ENCODE measurements at regions not wholly inside any gene's neighbourhood (a gene's known extent, or its start where the extent isn't known, plus 50 kb on each side); places are given as distances from the start of the nearest gene placed in this dataset.

- no peaks in the 10 kb centered on the region for H3K4me1 ChIP-seq (ENCODE audit: control insufficient read depth, insufficient read depth, low read length)
- no peak overlapping the region for H3K27ac ChIP-seq (ENCODE audit: low read length)
- WGBS (ENCODE audit: insufficient coverage, low lambda C conversion rate): 100% methylated on average over 2 of the region's 9 CpGs
- peaks cover 2% of the 10 kb centered on the region for H3K9me3 ChIP-seq (ENCODE audit: control insufficient read depth, low read depth, low read length)
- no peak overlapping the region for H3K4me3 ChIP-seq (ENCODE audit: low read length)
- no peak for DNase-seq
- no peaks in the 10 kb centered on the region for H3K36me3 ChIP-seq (ENCODE audit: control insufficient read depth, insufficient read depth, low read length)
- H3K27me3 ChIP-seq (ENCODE audit: control insufficient read depth, insufficient read depth, low read length): no peaks in the 10 kb centered on the region
These were observed 1088.3 kb upstream of the SEL1L start for GRCh38 chr14:82621881-82622450.

DNA sequence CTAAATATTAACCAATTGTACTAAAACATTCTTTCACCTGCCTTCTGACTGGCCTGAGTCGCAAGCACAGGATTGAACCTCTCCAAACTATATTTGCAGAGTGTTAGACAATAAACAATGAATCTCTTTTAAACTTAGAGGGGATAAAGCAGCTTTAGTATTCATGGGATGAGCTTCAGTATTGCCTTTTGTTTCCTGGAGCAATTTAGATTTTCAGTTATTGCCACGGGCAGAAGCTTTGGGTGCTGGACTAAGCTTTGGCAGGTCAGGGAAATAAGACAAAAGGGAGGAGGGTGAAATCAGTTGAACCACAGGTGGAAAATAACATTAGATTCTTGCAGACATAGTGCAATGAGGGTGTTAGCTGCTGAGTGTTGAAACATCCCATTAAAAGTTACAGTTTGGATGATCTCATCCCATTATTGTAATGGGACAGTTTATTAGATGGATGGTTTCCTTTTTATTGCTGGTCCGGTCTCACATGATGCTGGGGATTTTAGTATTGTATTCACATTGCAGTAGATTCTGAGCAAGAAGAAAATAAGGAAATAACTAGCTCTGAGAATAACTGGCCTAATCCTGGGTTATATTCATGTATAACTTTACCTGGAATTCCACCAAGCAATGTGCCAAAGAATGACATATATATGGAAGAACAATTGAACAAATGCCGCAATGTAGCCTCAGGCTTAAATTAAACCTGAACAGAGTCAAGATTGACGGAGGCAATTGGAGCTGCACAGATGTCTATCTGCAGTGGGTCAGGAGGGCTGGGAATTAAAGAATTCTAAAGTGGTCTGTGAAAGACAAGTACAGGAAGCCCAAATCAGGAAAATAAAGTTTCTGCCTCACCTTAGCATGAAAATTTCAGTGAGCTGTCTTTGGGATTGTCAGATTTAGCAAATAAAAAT, 1092.8 kb upstream of the SEL1L start:
- Histone ChIP-seq H3K36me3 (ENCODE audit: control insufficient read depth, insufficient read depth, low read length) (no peaks in the 10 kb centered on the region), H3K9me3 (ENCODE audit: control insufficient read depth, low read depth, low read length) (peaks cover 2% of the 10 kb centered on the region), H3K27ac (ENCODE audit: low read length) (no peak overlapping the region), H3K4me1 (ENCODE audit: control insufficient read depth, insufficient read depth, low read length) (no peaks in the 10 kb centered on the region), H3K4me3 (ENCODE audit: low read length) (no peak overlapping the region), H3K27me3 (ENCODE audit: control insufficient read depth, insufficient read depth, low read length) (no peaks in the 10 kb centered on the region)
- WGBS (ENCODE audit: insufficient coverage, low lambda C conversion rate): 100% methylated on average over 1 of the region's 5 CpGs
- no peak for DNase-seq

DNA sequence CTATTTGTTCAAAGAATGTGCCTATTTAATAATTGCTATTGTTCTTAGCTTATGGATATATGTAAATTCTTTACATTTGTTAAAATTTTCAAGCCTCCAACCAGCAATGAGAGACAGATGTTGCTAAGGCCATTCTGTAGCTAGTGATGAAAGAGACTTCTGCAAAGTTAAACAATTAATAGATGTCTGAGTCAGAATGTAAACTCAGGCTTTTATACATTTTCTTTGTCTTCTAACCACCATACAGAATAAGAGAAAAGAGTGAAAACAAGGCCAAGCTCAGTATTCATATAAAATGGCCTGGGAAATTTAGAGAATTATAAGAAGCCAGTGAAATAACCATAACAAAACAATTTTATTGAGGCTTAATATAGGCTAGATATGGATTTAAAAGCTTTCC, 1102.3 kb upstream of the SEL1L start:
- no peaks in the 10 kb centered on the region for H3K36me3 ChIP-seq (ENCODE audit: control insufficient read depth, insufficient read depth, low read length)
- no peaks in the 10 kb centered on the region for H3K27me3 ChIP-seq (ENCODE audit: control insufficient read depth, insufficient read depth, low read length)
- H3K4me3 ChIP-seq (ENCODE audit: low read length): no peak overlapping the region
- H3K27ac ChIP-seq (ENCODE audit: low read length): no peak overlapping the region
- no peak for DNase-seq
- no peaks in the 10 kb centered on the region for H3K9me3 ChIP-seq (ENCODE audit: control insufficient read depth, low read depth, low read length)
- no peaks in the 10 kb centered on the region for H3K4me1 ChIP-seq (ENCODE audit: control insufficient read depth, insufficient read depth, low read length)

DNA sequence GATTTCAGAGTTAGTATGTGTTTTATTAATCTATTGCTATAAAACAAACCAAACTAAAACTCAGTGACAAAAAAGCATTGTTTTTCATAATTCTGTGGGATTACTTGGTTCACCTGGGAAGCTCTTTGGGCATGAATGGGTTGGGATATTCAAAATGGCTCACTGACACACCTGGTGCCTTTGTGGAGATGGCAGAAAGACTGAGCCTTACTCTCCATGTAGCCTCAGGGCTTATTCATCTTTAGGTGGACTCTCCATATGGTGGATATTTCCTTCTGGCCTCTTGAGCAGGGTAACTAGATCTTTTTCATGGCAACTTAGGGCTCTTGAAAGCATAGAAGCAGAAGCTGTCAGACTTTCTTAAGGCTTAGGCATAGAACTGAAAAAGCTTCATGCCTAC, 1102.8 kb upstream of the SEL1L start:
- H3K9me3 ChIP-seq (ENCODE audit: control insufficient read depth, low read depth, low read length): no peaks in the 10 kb centered on the region
- H3K4me1 ChIP-seq (ENCODE audit: control insufficient read depth, insufficient read depth, low read length): no peaks in the 10 kb centered on the region
- H3K27ac ChIP-seq (ENCODE audit: low read length): no peak overlapping the region
- H3K27me3 ChIP-seq (ENCODE audit: control insufficient read depth, insufficient read depth, low read length): no peaks in the 10 kb centered on the region
- DNase-seq: no peak
- H3K36me3 ChIP-seq (ENCODE audit: control insufficient read depth, insufficient read depth, low read length): no peaks in the 10 kb centered on the region
- H3K4me3 ChIP-seq (ENCODE audit: low read length): no peak overlapping the region

- WGBS (ENCODE audit: insufficient coverage, low lambda C conversion rate): no CpG with 5 or more reads among the region's 1 CpG
- H3K4me3 ChIP-seq (ENCODE audit: low read length): no peak overlapping the region
- no peak overlapping the region for H3K27ac ChIP-seq (ENCODE audit: low read length)
- H3K27me3 ChIP-seq (ENCODE audit: control insufficient read depth, insufficient read depth, low read length): no peaks in the 10 kb centered on the region
- no peaks in the 10 kb centered on the region for H3K9me3 ChIP-seq (ENCODE audit: control insufficient read depth, low read depth, low read length)
- H3K36me3 ChIP-seq (ENCODE audit: control insufficient read depth, insufficient read depth, low read length): no peaks in the 10 kb centered on the region
- no peaks in the 10 kb centered on the region for H3K4me1 ChIP-seq (ENCODE audit: control insufficient read depth, insufficient read depth, low read length)
- no peak for DNase-seq
These were observed 1107.4 kb upstream of the SEL1L start for GRCh38 chr14:82641050-82641540.

DNA sequence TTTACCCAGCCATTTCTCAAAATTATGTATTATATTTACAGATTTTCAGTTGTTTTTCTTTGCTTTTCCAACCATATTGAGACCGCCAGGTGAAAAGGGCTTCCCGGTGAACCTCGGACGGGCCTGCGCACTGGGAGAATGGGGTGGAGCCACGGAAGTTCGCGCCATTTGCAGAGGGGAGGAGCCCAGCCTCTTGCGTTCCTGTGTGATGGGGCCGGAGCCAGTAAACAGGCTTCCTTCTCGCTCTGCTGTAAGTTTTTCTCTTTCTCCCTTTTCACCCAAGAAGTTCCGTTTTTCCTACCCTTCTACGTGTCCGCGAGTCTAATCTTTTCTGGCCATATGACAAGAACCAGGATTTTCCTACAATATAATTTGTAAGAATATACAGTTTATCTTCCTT, 1108.8 kb upstream of the SEL1L start:
- Histone ChIP-seq H3K9me3 (ENCODE audit: control insufficient read depth, low read depth, low read length) (no peaks in the 10 kb centered on the region), H3K4me3 (ENCODE audit: low read length) (peak overlapping the region; percentile 42), H3K27me3 (ENCODE audit: control insufficient read depth, insufficient read depth, low read length) (no peaks in the 10 kb centered on the region), H3K27ac (ENCODE audit: low read length) (no peak overlapping the region), H3K36me3 (ENCODE audit: control insufficient read depth, insufficient read depth, low read length) (no peaks in the 10 kb centered on the region), H3K4me1 (ENCODE audit: control insufficient read depth, insufficient read depth, low read length) (no peaks in the 10 kb centered on the region)
- WGBS (ENCODE audit: insufficient coverage, low lambda C conversion rate): 86% methylated on average over 6 of the region's 15 CpGs
- peak; percentile 11 to 46 for DNase-seq

DNA sequence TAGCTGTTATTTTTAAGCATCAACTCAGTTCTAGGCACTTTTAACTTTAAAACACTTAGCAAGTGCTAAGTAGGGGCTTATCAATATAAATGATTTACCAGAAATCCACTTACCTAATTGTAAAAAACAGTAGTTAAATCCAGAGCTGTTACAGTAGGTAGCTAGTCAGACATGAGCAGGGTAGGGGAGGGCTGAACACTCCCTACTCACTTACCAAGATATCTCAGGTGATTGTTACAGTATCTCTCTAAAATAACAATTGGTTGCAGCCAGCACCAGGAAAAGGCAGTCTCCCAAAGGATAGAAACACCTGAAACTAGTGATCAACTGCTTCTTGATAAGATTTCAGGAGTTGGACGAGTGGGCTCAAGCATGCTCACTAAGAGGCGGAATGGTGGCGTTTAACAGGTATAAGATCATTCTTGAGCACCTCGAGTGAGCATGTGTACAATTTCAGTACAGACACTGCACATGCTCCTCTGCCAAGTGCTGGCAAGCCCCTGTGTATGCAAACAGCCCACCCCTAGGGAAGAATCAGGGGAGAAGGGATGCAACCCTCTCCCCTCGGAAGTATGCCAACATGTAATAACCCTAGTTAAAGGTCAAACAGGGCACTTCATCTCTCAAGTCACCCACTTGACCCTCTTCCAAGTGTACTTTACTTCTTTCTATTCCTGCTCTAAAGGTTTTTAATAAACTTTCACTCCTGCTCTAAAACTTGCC, 1113.6 kb upstream of the SEL1L start:
- Histone ChIP-seq H3K27ac (ENCODE audit: low read length) (no peak overlapping the region), H3K9me3 (ENCODE audit: control insufficient read depth, low read depth, low read length) (no peaks in the 10 kb centered on the region), H3K4me1 (ENCODE audit: control insufficient read depth, insufficient read depth, low read length) (no peaks in the 10 kb centered on the region), H3K36me3 (ENCODE audit: control insufficient read depth, insufficient read depth, low read length) (no peaks in the 10 kb centered on the region), H3K27me3 (ENCODE audit: control insufficient read depth, insufficient read depth, low read length) (no peaks in the 10 kb centered on the region), H3K4me3 (ENCODE audit: low read length) (no peak overlapping the region)
- DNase-seq: no peak
- no CpG with 5 or more reads among the region's 5 CpGs for WGBS (ENCODE audit: insufficient coverage, low lambda C conversion rate)

DNA sequence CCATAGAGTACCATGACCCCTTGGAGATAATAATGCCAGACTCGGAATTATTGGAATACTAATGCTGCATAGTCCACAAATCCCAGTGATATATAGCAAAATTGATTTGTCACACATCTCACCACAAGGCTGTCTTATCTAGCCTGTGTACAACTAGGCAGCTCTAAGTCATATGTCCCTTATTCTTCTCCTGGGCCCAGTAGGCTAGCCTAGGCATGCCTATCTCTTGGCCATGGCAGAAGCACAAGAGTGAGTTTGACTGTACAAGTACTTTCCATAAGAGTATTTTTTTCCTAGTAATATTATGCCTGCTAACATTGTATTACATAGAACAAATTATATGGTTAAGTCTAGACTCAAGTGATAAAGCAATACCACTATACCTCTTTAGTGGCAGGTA, 1122.1 kb upstream of the SEL1L start:
- no peaks in the 10 kb centered on the region for H3K9me3 ChIP-seq (ENCODE audit: control insufficient read depth, low read depth, low read length)
- H3K4me1 ChIP-seq (ENCODE audit: control insufficient read depth, insufficient read depth, low read length): no peaks in the 10 kb centered on the region
- no peak overlapping the region for H3K4me3 ChIP-seq (ENCODE audit: low read length)
- no CpG with 5 or more reads among the region's 1 CpG for WGBS (ENCODE audit: insufficient coverage, low lambda C conversion rate)
- H3K27ac ChIP-seq (ENCODE audit: low read length): no peak overlapping the region
- H3K27me3 ChIP-seq (ENCODE audit: control insufficient read depth, insufficient read depth, low read length): no peaks in the 10 kb centered on the region
- no peak for DNase-seq
- H3K36me3 ChIP-seq (ENCODE audit: control insufficient read depth, insufficient read depth, low read length): no peaks in the 10 kb centered on the region

DNA sequence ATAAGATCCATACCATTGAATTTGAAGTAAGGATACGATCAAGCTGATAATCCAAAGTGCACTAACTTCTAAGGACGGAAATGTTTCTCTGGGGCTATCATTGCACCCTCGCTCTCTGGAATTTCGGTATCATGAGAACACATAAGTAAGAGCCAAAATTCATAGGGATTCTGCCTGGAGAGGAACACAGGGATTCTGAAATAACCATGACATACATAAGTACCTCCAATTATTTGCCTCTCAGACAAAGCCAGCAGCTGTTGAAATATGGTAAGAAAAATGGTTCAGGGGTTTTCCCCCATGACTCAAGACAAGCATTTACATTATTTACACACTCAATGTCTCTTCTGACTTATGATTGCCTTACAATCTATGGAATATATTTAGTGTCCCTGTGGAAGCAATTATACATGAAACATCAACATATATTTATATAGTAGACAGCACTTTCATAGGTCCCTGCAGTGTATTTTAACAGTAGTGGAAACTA, 1123.6 kb upstream of the SEL1L start:
- Histone ChIP-seq H3K27me3 (ENCODE audit: control insufficient read depth, insufficient read depth, low read length) (no peaks in the 10 kb centered on the region), H3K9me3 (ENCODE audit: control insufficient read depth, low read depth, low read length) (no peaks in the 10 kb centered on the region), H3K4me3 (ENCODE audit: low read length) (no peak overlapping the region), H3K36me3 (ENCODE audit: control insufficient read depth, insufficient read depth, low read length) (no peaks in the 10 kb centered on the region), H3K27ac (ENCODE audit: low read length) (no peak overlapping the region), H3K4me1 (ENCODE audit: control insufficient read depth, insufficient read depth, low read length) (no peaks in the 10 kb centered on the region)
- no CpG with 5 or more reads among the region's 4 CpGs for WGBS (ENCODE audit: insufficient coverage, low lambda C conversion rate)
- no peak for DNase-seq

DNA sequence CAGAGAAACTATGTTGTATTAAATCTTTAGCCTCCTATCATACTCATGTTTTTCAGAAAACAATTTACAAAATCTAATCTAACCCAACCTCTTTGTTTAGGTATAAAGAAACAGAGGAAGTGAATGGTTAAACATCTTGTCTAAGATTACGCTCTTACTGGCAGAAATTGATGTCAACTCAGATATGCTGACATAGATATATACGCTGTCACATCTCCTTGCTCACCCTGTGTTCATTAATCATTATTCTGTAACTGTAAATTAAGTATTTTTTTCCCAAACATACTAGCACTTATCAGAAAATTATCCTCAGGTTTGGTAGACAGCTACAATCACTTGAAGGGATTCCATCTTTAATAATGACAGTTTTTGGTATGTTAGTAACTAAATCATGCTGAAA, 1127.6 kb upstream of the SEL1L start:
- no peaks in the 10 kb centered on the region for H3K27me3 ChIP-seq (ENCODE audit: control insufficient read depth, insufficient read depth, low read length)
- no peak for DNase-seq
- no peaks in the 10 kb centered on the region for H3K36me3 ChIP-seq (ENCODE audit: control insufficient read depth, insufficient read depth, low read length)
- no peaks in the 10 kb centered on the region for H3K9me3 ChIP-seq (ENCODE audit: control insufficient read depth, low read depth, low read length)
- no peak overlapping the region for H3K4me3 ChIP-seq (ENCODE audit: low read length)
- H3K4me1 ChIP-seq (ENCODE audit: control insufficient read depth, insufficient read depth, low read length): no peaks in the 10 kb centered on the region
- H3K27ac ChIP-seq (ENCODE audit: low read length): no peak overlapping the region
- WGBS (ENCODE audit: insufficient coverage, low lambda C conversion rate): 67% methylated on average over 1 of the region's 2 CpGs
